G401 (cell line): ENCODE measurements at regions not wholly inside any gene's neighbourhood (a gene's known extent, or its start where the extent isn't known, plus 50 kb on each side); places are given as distances from the start of the nearest gene placed in this dataset.

Source experiments
- DNase-seq: peaks from one replicate; pipeline ENCODE4 v3.0.0-alpha.2; 2015; ENCODE audit warnings: low spot score
- in situ Hi-C: cut with HindIII; loops from 2 replicates; pipeline ENCODE4 v1.10.0; 2016; ENCODE audit warnings: low sequenced_read_pairs, mixed read lengths

GRCh38 chr1:95408507-95409136 lies 174.6 kb downstream of the RWDD3 start:
- in situ Hi-C loops, result no loop called here

GRCh38 chr1:95409276-95409675 lies 175.3 kb downstream of the RWDD3 start:
- in situ Hi-C loops, result no loop called here

More at GRCh38 chr1:95408507-95409136, 174.6 kb downstream of the RWDD3 start:
- no peak for DNase-seq

DNA sequence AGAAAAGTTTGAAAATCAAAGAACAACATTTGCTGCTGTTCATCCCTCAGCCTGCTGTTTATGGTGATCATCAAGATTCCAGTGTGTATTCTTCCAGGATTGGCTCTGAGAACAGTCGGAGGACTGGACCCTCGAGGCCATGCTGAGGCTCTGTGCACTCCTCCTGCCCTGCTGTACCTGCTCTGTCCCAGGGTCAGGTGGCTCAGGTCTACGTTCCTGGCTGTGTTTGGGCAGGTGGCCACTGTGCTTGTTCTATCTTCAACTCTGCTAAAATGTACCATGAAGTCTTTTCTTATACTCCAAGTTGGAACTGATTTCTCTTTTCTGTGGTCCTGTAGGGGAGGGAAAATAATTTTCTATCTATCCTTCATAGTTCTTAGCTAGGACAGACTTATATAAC lies 175.9 kb downstream of the RWDD3 start:
- in situ Hi-C loops, result no loop called here
- no peak for DNase-seq

More at GRCh38 chr1:95409276-95409675, 175.3 kb downstream of the RWDD3 start:
- DNase-seq, result no peak

DNA sequence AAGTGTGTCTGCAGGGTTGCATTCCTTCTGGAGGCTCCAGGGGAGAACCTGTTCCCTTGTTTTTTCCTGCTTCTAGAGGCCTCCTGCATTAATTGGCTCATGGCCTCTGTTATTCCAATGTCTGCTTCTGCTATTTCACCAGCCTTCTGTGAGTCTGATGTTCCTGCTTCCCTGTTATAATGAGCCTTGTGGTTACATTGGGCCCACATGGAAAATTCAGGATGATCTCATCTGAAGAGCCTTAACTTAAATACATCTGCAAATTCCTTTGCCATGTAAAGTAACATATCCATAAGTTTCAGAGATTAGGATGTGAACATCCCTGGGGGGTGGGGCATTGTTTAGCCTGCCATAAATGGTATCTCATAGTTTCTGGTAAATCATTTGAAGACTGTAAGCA lies 181.1 kb downstream of the RWDD3 start:
- in situ Hi-C loops, result no loop called here

GRCh38 chr1:95426772-95427171 lies 192.8 kb downstream of the RWDD3 start:
- in situ Hi-C loops, result no loop called here
- DNase-seq, result no peak

More for the DNA sequence above, 181.1 kb downstream of the RWDD3 start:
- no peak for DNase-seq

DNA sequence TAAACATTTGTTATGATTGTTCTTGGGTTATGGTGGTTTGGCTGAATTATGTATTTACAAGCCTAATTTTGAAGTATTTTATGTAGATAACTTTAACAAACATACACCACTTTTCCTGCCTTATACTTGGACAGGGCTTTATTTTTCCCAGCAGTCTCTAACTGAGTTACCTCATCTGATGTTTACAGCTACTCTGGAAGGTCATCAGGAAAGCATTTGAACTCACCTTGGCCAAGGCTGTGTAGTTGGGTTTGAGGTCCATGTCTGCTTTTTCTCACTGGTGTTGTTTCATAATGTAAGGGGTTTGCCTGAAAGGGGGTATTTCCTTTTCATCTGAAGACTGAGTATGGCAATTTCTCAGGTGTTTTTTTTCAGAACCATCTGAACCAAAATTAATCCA lies 193.5 kb downstream of the RWDD3 start:
- DNase-seq, result no peak
- in situ Hi-C loops, result no loop called here

DNA sequence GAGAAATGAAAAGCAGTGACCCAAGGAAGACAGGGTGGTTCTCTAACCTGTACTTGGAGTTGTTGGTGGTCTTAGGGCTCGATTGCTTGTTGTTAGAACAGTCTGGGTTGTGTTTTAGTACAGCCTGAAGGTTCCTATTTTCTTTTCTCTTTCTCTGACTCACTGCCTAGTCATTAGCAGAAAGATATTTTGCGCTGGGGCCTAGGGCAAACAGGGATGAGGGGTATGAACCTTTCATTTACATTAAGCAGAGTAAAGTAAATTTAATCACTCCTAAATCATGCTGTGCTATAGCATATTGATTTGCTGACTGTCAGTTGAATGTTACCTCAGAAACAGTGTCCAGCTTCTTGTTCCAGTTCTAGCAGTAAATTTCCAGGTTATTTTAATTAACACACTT lies 197.2 kb downstream of the RWDD3 start:
- in situ Hi-C loops, result no loop called here
- no peak for DNase-seq

- no peak for DNase-seq
- in situ Hi-C loops, result no loop called here
These were observed 201.6 kb downstream of the RWDD3 start for GRCh38 chr1:95435611-95436010.

DNA sequence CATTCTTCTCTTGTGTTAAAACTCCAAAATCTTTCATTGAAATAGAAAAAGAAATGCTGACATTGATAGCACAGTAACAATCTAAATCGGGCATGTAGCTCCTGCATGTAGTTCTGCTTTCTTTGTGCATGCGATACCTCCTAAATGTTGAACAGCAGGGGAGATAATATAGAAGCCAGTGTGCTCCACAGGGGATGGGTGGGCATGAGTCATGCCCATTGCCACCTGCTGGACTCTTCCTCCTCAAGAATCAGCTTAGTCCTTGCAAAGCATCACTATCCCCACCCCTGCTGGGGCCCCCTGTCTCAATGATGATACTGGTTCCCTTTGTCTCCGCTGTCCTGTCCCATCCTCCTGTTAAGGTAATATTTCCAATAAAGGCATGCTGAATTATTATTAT lies 203.0 kb downstream of the RWDD3 start:
- in situ Hi-C loops, result no loop called here
- DNase-seq, result no peak

DNA sequence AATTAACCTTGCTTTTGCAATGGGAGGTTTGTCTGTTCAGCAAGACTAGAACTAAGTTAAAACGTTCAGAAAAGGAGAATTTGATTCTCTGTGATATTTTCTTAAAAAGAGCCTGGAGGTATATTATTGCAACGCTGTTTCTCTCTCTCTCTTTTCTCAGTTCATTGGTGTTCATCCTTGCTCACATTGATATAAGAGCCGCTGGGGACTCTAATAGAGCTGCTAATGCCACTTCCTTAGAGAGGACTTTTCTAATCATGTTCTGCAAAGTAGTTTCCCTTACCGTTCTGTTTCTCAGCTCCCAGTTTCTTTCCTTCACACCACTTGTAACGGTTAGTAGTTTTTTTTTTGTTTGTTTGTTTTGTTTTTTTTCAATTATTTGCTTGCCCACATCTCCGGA lies 203.8 kb downstream of the RWDD3 start:
- DNase-seq, result no peak
- in situ Hi-C loops, result no loop called here

- in situ Hi-C loops, result no loop called here
- DNase-seq, result no peak
These were observed 204.4 kb downstream of the RWDD3 start for GRCh38 chr1:95438218-95438948.

DNA sequence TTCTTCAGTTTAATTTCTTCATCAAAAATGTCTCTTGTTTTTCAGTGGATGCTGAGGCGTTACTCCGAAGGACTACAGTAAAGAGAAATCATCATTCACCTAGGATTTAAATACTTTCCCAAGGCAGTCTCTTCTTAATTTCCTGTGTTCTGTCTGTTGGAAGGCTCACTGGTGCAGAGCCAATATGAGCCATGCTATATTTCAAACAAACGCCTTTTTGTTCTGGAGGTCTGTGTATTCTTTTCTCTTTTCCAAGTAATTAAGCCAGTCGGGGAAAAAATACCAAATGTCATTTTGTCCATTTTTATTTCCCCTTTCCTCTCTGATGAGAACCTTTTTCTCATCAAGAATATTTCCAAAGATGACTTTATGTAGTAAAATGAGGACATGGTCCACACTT lies 206.5 kb downstream of the RWDD3 start:
- in situ Hi-C loops, result no loop called here
- no peak for DNase-seq

DNA sequence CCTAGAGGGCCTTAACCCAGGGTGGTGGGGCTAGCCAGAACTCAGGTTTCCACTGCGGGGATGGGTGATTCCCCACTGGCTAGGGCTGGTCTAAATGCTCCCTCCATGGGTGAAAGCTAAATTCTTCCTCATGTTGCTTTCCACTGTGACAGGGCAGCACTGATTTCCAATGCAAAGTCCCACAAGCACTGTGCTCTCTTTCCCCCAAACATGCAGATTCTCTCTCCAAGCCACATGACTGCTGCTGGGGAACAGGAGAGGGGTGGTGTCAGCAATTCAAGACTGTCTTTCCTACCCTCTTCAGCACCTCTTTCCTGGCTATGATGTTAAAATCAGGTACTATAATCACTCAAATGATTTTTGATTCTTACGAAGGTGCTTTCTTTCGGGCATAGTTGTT lies 215.5 kb downstream of the RWDD3 start:
- DNase-seq, result no peak
- in situ Hi-C loops, result no loop called here

DNA sequence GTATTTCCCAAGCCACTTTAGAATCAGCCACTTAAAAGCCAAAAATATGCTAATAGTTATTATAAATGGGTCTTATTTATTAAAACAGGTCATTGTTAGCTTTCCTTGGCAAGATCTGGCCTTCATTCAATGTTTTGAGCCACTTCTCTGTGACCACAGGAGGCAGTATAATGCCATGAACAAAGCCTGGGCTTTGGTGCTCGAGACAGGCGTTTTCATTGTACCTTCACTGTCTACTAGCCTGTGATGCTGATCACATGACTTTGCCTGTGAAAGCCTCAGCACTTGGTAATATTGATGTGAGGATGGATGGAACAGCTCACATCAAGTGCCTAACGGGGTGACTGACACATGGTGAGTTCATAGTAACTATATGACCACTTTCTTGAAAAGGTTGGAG lies 217.0 kb downstream of the RWDD3 start:
- in situ Hi-C loops, result no loop called here
- DNase-seq, result no peak

GRCh38 chr1:95451904-95452303 lies 217.9 kb downstream of the RWDD3 start:
- in situ Hi-C loops, result no loop called here
- no peak for DNase-seq

DNA sequence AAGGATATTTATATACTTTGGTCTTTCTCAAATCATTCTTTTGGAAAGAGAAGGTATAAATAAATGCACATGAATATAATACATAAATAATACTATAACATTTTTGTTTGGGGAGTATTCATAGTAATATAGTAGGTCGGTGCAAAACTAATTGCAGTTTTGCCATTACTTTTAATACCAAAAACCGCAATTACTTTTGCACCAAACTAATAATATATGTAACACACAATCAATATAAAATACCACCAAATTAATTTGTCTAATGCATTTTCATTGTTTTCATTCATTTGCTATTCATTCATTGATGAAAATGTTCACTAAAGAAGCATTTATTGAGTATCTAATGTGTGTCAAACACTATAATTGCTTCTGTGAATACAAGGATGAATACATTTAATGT lies 219.0 kb downstream of the RWDD3 start:
- DNase-seq, result no peak
- in situ Hi-C loops, result no loop called here

GRCh38 chr1:95467036-95467435 lies 233.0 kb downstream of the RWDD3 start:
- in situ Hi-C loops, result no loop called here
- DNase-seq, result no peak

GRCh38 chr1:95475686-95476457 lies 241.9 kb downstream of the RWDD3 start:
- in situ Hi-C loops, result no loop called here

GRCh38 chr1:95496307-95496706 lies 262.3 kb downstream of the RWDD3 start:
- DNase-seq, result no peak
- in situ Hi-C loops, result no loop called here

More at GRCh38 chr1:95475686-95476457, 241.9 kb downstream of the RWDD3 start:
- DNase-seq, result no peak

DNA sequence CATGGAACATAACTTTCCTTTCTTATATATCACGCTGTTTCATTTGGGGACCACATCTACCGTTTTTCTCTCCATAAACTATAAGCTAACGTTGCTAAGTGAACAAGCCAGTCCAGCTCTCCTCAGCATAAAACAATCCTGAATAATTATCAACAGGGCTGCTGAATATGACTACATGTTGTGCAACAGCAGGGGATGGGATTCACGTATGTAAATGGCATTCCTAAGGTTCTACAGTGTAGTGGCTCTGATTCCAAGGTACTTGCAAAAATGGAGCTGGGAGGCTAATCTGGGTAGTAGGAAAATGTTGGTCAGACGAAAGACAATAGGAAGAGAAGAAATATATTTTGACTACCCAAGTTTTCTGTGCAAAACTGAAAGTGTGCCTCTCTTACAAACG lies 262.8 kb downstream of the RWDD3 start:
- DNase-seq, result no peak
- in situ Hi-C loops, result no loop called here
